GM12872 (cell line): ENCODE measurements at regions not wholly inside any gene's neighbourhood (a gene's known extent, or its start where the extent isn't known, plus 50 kb on each side); places are given as distances from the start of the nearest gene placed in this dataset.

ENCODE experiments used
- TF ChIP-seq, protein P1 (sequence below): IDR thresholded peaks from 3 replicates; pipeline ENCODE4 v1.5.1; 2011; ENCODE audit warnings: low read depth, mild to moderate bottlenecking, low read length, moderate library complexity; ENCODE audit not compliant: insufficient read depth

GRCh38 chr14:58760121-58760520, 122.4 kb downstream of the DACT1 start:
- TF ChIP-seq, protein P1, sequence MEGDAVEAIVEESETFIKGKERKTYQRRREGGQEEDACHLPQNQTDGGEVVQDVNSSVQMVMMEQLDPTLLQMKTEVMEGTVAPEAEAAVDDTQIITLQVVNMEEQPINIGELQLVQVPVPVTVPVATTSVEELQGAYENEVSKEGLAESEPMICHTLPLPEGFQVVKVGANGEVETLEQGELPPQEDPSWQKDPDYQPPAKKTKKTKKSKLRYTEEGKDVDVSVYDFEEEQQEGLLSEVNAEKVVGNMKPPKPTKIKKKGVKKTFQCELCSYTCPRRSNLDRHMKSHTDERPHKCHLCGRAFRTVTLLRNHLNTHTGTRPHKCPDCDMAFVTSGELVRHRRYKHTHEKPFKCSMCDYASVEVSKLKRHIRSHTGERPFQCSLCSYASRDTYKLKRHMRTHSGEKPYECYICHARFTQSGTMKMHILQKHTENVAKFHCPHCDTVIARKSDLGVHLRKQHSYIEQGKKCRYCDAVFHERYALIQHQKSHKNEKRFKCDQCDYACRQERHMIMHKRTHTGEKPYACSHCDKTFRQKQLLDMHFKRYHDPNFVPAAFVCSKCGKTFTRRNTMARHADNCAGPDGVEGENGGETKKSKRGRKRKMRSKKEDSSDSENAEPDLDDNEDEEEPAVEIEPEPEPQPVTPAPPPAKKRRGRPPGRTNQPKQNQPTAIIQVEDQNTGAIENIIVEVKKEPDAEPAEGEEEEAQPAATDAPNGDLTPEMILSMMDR, result no peak

- TF ChIP-seq, protein P1, result no peak
Measured at GRCh38 chr14:58762629-58763028, 124.9 kb downstream of the DACT1 start.

- TF ChIP-seq, protein P1, result no peak
Measured at GRCh38 chr14:58763210-58763609, 125.4 kb downstream of the DACT1 start.

DNA sequence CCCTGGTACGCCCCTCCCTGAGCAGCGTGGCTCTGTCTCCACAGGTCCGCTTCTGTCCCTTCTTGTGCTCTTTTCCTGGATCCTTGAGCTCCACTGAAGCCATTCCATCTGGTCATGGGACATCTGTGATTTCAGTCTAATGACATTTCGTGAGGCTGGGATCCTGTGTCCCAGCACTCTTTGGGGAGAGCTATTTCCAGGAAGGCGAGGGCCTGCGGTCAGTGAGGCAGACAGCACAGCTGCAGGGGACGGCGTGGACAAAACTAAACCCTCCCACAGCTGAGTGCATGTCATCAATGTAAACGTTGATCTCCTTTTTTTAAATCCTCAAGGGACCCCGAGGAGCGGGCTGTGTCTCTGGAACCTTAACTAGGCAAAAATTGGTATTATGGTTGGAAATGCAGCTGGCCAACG, 127.7 kb downstream of the DACT1 start:
- TF ChIP-seq, protein P1, result no peak

DNA sequence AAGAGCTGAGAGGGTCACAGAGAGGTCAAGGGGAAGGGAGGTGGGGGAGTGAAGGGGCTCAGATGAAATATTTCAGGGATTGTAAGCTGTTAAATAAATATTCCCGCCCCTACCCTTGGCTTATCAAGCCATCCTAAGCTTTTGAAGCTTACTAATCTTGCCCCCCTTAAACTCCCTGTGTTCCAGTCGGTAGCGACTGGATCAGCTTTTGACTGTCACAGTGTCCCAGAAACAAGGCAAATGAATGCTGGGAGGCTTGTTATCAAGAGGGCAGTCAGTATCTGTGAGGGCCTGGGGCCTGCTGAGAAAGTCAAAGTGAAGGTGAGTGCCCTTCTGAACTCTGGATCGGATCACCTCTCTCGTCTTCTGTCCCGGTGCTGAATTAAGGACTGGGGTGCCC, 128.1 kb downstream of the DACT1 start:
- TF ChIP-seq, protein P1, result no peak

DNA sequence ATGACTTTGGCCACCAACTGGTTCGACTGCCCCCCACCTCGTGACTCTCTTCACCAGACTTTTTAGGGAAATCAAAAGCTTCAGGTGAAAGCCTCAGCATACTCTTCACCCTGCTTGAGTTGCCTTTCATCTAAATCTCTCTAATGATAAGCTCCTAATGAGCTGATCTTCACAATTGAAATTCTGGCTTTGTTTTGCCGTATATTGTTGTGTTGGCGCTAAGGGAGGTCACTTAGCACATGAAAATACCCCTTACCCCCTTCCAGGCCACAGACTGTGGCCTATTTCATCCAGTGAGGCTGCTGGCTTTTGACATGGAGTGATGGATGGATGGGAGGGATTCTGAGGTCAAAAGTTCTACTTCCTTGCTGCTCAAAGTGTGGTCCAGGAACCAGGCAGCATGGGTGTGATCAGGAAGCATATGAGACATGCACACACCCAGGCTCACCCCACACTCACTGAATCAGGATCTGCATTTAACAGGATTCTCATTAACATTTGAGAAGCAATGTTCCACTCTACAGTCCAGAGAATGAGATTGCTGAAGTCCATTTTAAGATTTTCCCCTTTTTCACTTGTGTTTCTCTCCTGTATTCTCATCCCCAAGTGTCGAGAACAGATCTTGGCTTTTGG, 131.4 kb downstream of the DACT1 start:
- TF ChIP-seq, protein P1, result no peak

GRCh38 chr14:58769771-58770170, 132.0 kb downstream of the DACT1 start:
- TF ChIP-seq, protein P1, result no peak
